ENCODE measurements at regions not wholly inside any gene's neighbourhood (a gene's known extent, or its start where the extent isn't known, plus 50 kb on each side); places are given as distances from the start of the nearest gene placed in this dataset.

DNA sequence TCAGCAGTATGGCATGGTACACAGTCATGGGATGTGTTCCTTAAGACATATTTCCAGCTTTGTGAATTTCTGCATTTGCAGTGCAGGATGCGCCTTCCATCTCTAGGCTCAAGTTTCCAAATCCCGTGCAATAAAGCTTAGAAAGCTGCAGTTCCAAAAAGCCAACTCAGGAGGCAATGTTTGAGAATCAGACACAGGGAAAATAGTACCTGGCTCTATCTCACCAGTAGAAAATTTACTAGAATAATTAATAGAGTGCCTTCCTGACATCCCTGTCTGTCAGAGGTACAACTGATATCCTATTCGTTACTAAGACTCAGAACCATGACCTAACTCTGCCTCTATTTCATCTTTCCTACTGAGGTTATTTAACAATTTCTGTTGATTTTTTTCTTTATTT is 1333.0 kb downstream of the PCDH19 start:
- no peaks in the 10 kb centered on the region for H3K79me2 ChIP-seq (ENCODE audit: insufficient read depth, low read length)
- no peaks in the 10 kb centered on the region for H3K9me3 ChIP-seq (ENCODE audit: control insufficient read depth in 1 of 2, insufficient read depth in 1 of 2, low read depth in 1 of 2, low read length in 2 of 2)

More for the DNA sequence above, 1333.0 kb downstream of the PCDH19 start:
- Histone ChIP-seq H4K20me1 (ENCODE audit: insufficient read depth) (no peaks in the 10 kb centered on the region), H3K4me2 (ENCODE audit: low read length) (no peak overlapping the region), H3K4me1 (ENCODE audit: control insufficient read depth in 1 of 2, insufficient read depth in 2 of 2, low read length in 2 of 2) (no peaks in the 10 kb centered on the region), H3K9ac (ENCODE audit: low read length) (no peak overlapping the region), H2AFZ (ENCODE audit: low read depth, low read length, poor library complexity, severe bottlenecking) (no peak overlapping the region), H3K9me2 (ENCODE audit: insufficient read depth) (no peaks in the 10 kb centered on the region), H3K27me3 (ENCODE audit: insufficient read depth, low read length) (no peaks in the 10 kb centered on the region), H3K36me3 (ENCODE audit: control insufficient read depth in 1 of 2, insufficient read depth in 2 of 2, low read length in 2 of 2) (no peaks in the 10 kb centered on the region), H3K4me3 (replicated peaks in 1 of 2; ENCODE audit: low read depth in 1 of 2, low read length in 2 of 2) (no peak overlapping the region), H3K27ac (ENCODE audit: low read depth, low read length) (no peak overlapping the region)
- DNase-seq (ENCODE audit: low read depth, low spot score): no peak
- intact Hi-C loops (cut with micrococcal nuclease): no loop called here
- CTCF ChIA-PET: no interaction called here
- RAD21 ChIA-PET (ENCODE audit: low non-redundant PET in 1 of 2, low total read pairs in 2 of 2, uncharacterized antibody in 2 of 2, unreplicated experiment in 2 of 2): no interaction called here
- BruUV-seq (replicated peaks): no TSS peak
- no peak for TF ChIP-seq EGR1 (IDR thresholded peaks at IDR 0.05; ENCODE audit: low read depth)
- no peak for TF ChIP-seq YY1 (IDR thresholded peaks at IDR 0.05; ENCODE audit: extremely low read depth, insufficient replicate concordance, low read depth, low read length)
- TF ChIP-seq POLR2A (IDR thresholded peaks at IDR 0.05; ENCODE audit: borderline replicate concordance, extremely low read depth, insufficient read depth, insufficient read length): no peak
- no peak for TF ChIP-seq EZH2phosphoT487 (IDR thresholded peaks at IDR 0.05; ENCODE audit: borderline replicate concordance)
- no peak for TF ChIP-seq SIN3A (IDR thresholded peaks at IDR 0.05; ENCODE audit: low read depth)
- no peak for TF ChIP-seq ELF1 (IDR thresholded peaks at IDR 0.05; ENCODE audit: borderline replicate concordance, low read depth)
- TF ChIP-seq, protein P1, sequence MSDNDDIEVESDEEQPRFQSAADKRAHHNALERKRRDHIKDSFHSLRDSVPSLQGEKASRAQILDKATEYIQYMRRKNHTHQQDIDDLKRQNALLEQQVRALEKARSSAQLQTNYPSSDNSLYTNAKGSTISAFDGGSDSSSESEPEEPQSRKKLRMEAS (IDR thresholded peaks at IDR 0.05): no peak
- TF ChIP-seq POLR2AphosphoS5 (IDR thresholded peaks at IDR 0.05; ENCODE audit: low read depth, low read length): no peak
- TF ChIP-seq FOSL1 (IDR thresholded peaks at IDR 0.05; ENCODE audit: low read depth): no peak
- no peak for TF ChIP-seq SP1 (IDR thresholded peaks at IDR 0.05; ENCODE audit: low read depth)
- TF ChIP-seq, protein P2, sequence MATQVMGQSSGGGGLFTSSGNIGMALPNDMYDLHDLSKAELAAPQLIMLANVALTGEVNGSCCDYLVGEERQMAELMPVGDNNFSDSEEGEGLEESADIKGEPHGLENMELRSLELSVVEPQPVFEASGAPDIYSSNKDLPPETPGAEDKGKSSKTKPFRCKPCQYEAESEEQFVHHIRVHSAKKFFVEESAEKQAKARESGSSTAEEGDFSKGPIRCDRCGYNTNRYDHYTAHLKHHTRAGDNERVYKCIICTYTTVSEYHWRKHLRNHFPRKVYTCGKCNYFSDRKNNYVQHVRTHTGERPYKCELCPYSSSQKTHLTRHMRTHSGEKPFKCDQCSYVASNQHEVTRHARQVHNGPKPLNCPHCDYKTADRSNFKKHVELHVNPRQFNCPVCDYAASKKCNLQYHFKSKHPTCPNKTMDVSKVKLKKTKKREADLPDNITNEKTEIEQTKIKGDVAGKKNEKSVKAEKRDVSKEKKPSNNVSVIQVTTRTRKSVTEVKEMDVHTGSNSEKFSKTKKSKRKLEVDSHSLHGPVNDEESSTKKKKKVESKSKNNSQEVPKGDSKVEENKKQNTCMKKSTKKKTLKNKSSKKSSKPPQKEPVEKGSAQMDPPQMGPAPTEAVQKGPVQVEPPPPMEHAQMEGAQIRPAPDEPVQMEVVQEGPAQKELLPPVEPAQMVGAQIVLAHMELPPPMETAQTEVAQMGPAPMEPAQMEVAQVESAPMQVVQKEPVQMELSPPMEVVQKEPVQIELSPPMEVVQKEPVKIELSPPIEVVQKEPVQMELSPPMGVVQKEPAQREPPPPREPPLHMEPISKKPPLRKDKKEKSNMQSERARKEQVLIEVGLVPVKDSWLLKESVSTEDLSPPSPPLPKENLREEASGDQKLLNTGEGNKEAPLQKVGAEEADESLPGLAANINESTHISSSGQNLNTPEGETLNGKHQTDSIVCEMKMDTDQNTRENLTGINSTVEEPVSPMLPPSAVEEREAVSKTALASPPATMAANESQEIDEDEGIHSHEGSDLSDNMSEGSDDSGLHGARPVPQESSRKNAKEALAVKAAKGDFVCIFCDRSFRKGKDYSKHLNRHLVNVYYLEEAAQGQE (IDR thresholded peaks at IDR 0.05; ENCODE audit: low read depth): no peak
- no peak for TF ChIP-seq ZFX (IDR thresholded peaks at IDR 0.05)
- TF ChIP-seq EZH2 (IDR thresholded peaks at IDR 0.05): no peak
- no peak for TF ChIP-seq JUND (IDR thresholded peaks at IDR 0.05)
- TF ChIP-seq CBX3 (IDR thresholded peaks at IDR 0.05; ENCODE audit: low read depth): no peak
- TF ChIP-seq ZNF274 (IDR thresholded peaks at IDR 0.05; ENCODE audit: low read depth, low read length): no peak
- TF ChIP-seq RAD21 (IDR thresholded peaks at IDR 0.05; ENCODE audit: low read depth): no peak
- TF ChIP-seq, protein P3, sequence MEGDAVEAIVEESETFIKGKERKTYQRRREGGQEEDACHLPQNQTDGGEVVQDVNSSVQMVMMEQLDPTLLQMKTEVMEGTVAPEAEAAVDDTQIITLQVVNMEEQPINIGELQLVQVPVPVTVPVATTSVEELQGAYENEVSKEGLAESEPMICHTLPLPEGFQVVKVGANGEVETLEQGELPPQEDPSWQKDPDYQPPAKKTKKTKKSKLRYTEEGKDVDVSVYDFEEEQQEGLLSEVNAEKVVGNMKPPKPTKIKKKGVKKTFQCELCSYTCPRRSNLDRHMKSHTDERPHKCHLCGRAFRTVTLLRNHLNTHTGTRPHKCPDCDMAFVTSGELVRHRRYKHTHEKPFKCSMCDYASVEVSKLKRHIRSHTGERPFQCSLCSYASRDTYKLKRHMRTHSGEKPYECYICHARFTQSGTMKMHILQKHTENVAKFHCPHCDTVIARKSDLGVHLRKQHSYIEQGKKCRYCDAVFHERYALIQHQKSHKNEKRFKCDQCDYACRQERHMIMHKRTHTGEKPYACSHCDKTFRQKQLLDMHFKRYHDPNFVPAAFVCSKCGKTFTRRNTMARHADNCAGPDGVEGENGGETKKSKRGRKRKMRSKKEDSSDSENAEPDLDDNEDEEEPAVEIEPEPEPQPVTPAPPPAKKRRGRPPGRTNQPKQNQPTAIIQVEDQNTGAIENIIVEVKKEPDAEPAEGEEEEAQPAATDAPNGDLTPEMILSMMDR (IDR thresholded peaks at IDR 0.05 in 2 of 3, conservative IDR thresholded peaks at IDR 0.05 in 1 of 3; ENCODE audit: borderline replicate concordance in 1 of 3, insufficient read depth in 1 of 3, low read depth in 2 of 3, low read length in 2 of 3): no peak
- no peak for ATAC-seq
- POLR2A ChIA-PET: no interaction called here
